Muscle layer of duodenum (tissue), 2 donors: ENCODE measurements at regions not wholly inside any gene's neighbourhood (a gene's known extent, or its start where the extent isn't known, plus 50 kb on each side); places are given as distances from the start of the nearest gene placed in this dataset.

Experiments
- H3K27ac ChIP-seq: one replicate; pipeline ENCODE4 v1.7.0; 2013; ENCODE audit warnings: mild to moderate bottlenecking, low read length
- H3K27me3 ChIP-seq: one replicate; pipeline ENCODE4 v1.7.0; 2013; ENCODE audit warnings: low read depth, mild to moderate bottlenecking, control low read depth, low read length
- H3K36me3 ChIP-seq, 2 donors: one replicate each; pipeline ENCODE4 v1.7.0; 2013; ENCODE audit warnings: low read length in 2 of 2, control low read depth in 1 of 2, mild to moderate bottlenecking in 1 of 2; ENCODE audit not compliant: insufficient read depth in 2 of 2, control insufficient read depth in 1 of 2
- H3K4me1 ChIP-seq, 2 donors: one replicate each; pipeline ENCODE4 v1.7.0; 2013; ENCODE audit warnings: low read length in 2 of 2, mild to moderate bottlenecking in 2 of 2, control low read depth in 1 of 2, moderate library complexity in 1 of 2; ENCODE audit not compliant: insufficient read depth in 2 of 2, control insufficient read depth in 1 of 2
- H3K4me3 ChIP-seq, 2 donors: one replicate each; pipeline ENCODE4 v1.7.0; 2013; ENCODE audit warnings: low read length in 2 of 2, low read depth in 1 of 2, mild to moderate bottlenecking in 1 of 2
- H3K9me3 ChIP-seq, 2 donors: one replicate each; pipeline ENCODE4 v1.7.0; 2013; ENCODE audit warnings: low read length in 2 of 2, control low read depth in 1 of 2, mild to moderate bottlenecking in 1 of 2; ENCODE audit not compliant: control insufficient read depth in 1 of 2
- donor health status: healthy.

- Histone ChIP-seq H3K9me3 (no peaks in the 10 kb centered on the region), H3K27me3 (no peaks in the 10 kb centered on the region), H3K36me3 (no peaks in the 10 kb centered on the region), H3K27ac (no peak overlapping the region), H3K4me1 (no peaks in the 10 kb centered on the region), H3K4me3 (no peak overlapping the region)
These were observed 374.7 kb downstream of the TUSC7 start for GRCh38 chr3:117084277-117084676.

GRCh38 chr3:117084739-117085270 is 375.2 kb downstream of the TUSC7 start:
- no peaks in the 10 kb centered on the region for H3K4me1 ChIP-seq
- no peaks in the 10 kb centered on the region for H3K9me3 ChIP-seq
- H3K36me3 ChIP-seq = no peaks in the 10 kb centered on the region
- H3K27ac ChIP-seq = no peak overlapping the region
- no peaks in the 10 kb centered on the region for H3K27me3 ChIP-seq
- no peak overlapping the region for H3K4me3 ChIP-seq

- Histone ChIP-seq H3K27ac (no peak overlapping the region), H3K4me3 (no peak overlapping the region), H3K9me3 (no peaks in the 10 kb centered on the region), H3K4me1 (no peaks in the 10 kb centered on the region), H3K36me3 (no peaks in the 10 kb centered on the region), H3K27me3 (no peaks in the 10 kb centered on the region)
These were observed 382.1 kb downstream of the TUSC7 start for GRCh38 chr3:117091676-117092075.

GRCh38 chr3:117096549-117096948 is 387.0 kb downstream of the TUSC7 start:
- H3K4me1 ChIP-seq = no peaks in the 10 kb centered on the region
- no peak overlapping the region for H3K4me3 ChIP-seq
- H3K36me3 ChIP-seq = no peaks in the 10 kb centered on the region
- H3K27me3 ChIP-seq = no peaks in the 10 kb centered on the region
- H3K9me3 ChIP-seq = no peaks in the 10 kb centered on the region
- H3K27ac ChIP-seq = no peak overlapping the region

GRCh38 chr3:117097351-117097750 is 387.8 kb downstream of the TUSC7 start:
- no peaks in the 10 kb centered on the region for H3K36me3 ChIP-seq
- no peak overlapping the region for H3K27ac ChIP-seq
- no peaks in the 10 kb centered on the region for H3K9me3 ChIP-seq
- H3K4me1 ChIP-seq = no peaks in the 10 kb centered on the region
- no peaks in the 10 kb centered on the region for H3K27me3 ChIP-seq
- H3K4me3 ChIP-seq = no peak overlapping the region

GRCh38 chr3:117101697-117102096 is 392.1 kb downstream of the TUSC7 start:
- H3K9me3 ChIP-seq = no peaks in the 10 kb centered on the region
- H3K36me3 ChIP-seq = no peaks in the 10 kb centered on the region
- no peak overlapping the region for H3K27ac ChIP-seq
- H3K4me1 ChIP-seq = no peaks in the 10 kb centered on the region
- no peak overlapping the region for H3K4me3 ChIP-seq
- no peaks in the 10 kb centered on the region for H3K27me3 ChIP-seq

GRCh38 chr3:117102426-117102825 is 392.8 kb downstream of the TUSC7 start:
- no peaks in the 10 kb centered on the region for H3K9me3 ChIP-seq
- H3K36me3 ChIP-seq = no peaks in the 10 kb centered on the region
- H3K4me1 ChIP-seq = no peaks in the 10 kb centered on the region
- H3K4me3 ChIP-seq = no peak overlapping the region
- no peak overlapping the region for H3K27ac ChIP-seq
- H3K27me3 ChIP-seq = no peaks in the 10 kb centered on the region

GRCh38 chr3:117103675-117104074 is 394.1 kb downstream of the TUSC7 start:
- H3K36me3 ChIP-seq = no peaks in the 10 kb centered on the region
- H3K4me1 ChIP-seq = no peaks in the 10 kb centered on the region
- no peak overlapping the region for H3K4me3 ChIP-seq
- no peaks in the 10 kb centered on the region for H3K27me3 ChIP-seq
- no peaks in the 10 kb centered on the region for H3K9me3 ChIP-seq
- H3K27ac ChIP-seq = no peak overlapping the region

- Histone ChIP-seq H3K27me3 (no peaks in the 10 kb centered on the region), H3K9me3 (no peaks in the 10 kb centered on the region), H3K4me3 (no peak overlapping the region), H3K36me3 (no peaks in the 10 kb centered on the region), H3K27ac (no peak overlapping the region), H3K4me1 (no peaks in the 10 kb centered on the region)
These were observed 394.8 kb downstream of the TUSC7 start for GRCh38 chr3:117104381-117104780.

- no peak overlapping the region for H3K27ac ChIP-seq
- no peaks in the 10 kb centered on the region for H3K27me3 ChIP-seq
- no peak overlapping the region for H3K4me3 ChIP-seq
- no peaks in the 10 kb centered on the region for H3K36me3 ChIP-seq
- H3K4me1 ChIP-seq = no peaks in the 10 kb centered on the region
- no peaks in the 10 kb centered on the region for H3K9me3 ChIP-seq
These were observed 395.2 kb downstream of the TUSC7 start for GRCh38 chr3:117104792-117105191.

GRCh38 chr3:117105686-117106085 is 396.1 kb downstream of the TUSC7 start:
- Histone ChIP-seq H3K9me3 (no peaks in the 10 kb centered on the region), H3K36me3 (no peaks in the 10 kb centered on the region), H3K4me3 (no peak overlapping the region), H3K27me3 (no peaks in the 10 kb centered on the region), H3K27ac (no peak overlapping the region), H3K4me1 (no peaks in the 10 kb centered on the region)

- H3K36me3 ChIP-seq = no peaks in the 10 kb centered on the region
- no peak overlapping the region for H3K27ac ChIP-seq
These were observed 396.8 kb downstream of the TUSC7 start for GRCh38 chr3:117106396-117106795.

More at GRCh38 chr3:117106396-117106795, 396.8 kb downstream of the TUSC7 start:
- Histone ChIP-seq H3K4me1 (no peaks in the 10 kb centered on the region), H3K27me3 (no peaks in the 10 kb centered on the region), H3K9me3 (no peaks in the 10 kb centered on the region), H3K4me3 (no peak overlapping the region)
